NCI-H2107 treated with DMSO at 0.1 percent for 48 hours (cell line): ENCODE measurements at regions not wholly inside any gene's neighbourhood (a gene's known extent, or its start where the extent isn't known, plus 50 kb on each side); places are given as distances from the start of the nearest gene placed in this dataset.
"Not testable (repeated sequence)": the region's sequence is repeated elsewhere in the genome, so short reads cannot be mapped to it uniquely, and the experiment has no call there.

Experiments used
- DNase-seq: peaks from one replicate; lab custom pipeline; 2025; ENCODE audit not compliant: unreplicated experiment; lab: John Stamatoyannopoulos, UW

DNA sequence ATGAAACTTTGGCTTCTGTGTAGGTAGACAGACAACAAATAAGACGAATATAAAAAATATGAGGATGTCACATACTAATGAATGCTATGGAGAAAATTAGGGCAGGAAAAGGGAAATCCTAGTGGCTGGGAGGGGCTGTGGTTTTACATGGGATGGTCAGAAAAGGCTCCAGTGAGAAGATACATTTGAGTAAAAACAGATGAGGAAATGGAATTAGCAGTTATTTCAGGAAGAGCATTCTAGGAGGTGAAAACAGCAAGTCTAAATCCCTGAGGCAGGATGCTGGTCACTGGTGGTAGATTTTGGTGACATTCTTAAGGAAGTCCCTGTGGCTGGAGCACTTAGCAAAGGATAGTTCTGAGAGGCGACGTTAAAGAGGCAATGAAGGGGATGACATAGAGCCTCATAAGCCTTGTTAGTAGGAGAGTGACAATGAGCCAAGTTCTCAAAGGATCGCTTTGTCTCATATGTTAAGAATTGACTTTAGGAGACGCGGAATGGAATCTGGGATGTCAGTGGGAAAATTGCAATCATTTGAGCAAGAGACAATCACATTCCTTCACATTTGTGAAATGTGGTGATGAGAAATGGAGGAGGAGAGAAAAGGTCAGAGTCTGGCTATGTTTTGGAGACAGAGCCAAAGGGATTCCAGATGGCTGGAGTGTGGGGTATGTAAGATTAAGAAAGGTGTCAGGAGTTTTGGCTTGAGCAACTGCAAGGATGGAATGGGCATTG, 384.7 kb upstream of the FZD8 start:
- no peak for DNase-seq

DNA sequence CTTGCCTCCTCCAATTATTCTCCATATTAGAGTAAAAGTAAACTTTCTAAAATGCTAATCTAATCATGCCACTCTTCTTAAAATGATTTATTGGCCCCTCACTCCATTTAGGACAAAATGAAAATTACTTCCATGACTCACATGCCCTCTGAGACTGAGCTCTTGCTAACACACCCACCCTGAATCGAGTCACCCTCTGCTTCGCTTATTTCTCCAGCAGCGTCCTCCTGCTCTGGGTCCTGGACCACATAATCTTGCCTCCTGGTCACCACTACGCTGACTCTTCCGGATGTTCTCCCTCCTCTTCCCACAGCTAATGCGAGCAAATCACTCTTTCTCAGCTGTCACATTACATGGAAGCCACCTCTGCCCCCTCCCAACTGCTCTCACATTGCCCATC, 384.0 kb upstream of the FZD8 start:
- DNase-seq = no peak

DNA sequence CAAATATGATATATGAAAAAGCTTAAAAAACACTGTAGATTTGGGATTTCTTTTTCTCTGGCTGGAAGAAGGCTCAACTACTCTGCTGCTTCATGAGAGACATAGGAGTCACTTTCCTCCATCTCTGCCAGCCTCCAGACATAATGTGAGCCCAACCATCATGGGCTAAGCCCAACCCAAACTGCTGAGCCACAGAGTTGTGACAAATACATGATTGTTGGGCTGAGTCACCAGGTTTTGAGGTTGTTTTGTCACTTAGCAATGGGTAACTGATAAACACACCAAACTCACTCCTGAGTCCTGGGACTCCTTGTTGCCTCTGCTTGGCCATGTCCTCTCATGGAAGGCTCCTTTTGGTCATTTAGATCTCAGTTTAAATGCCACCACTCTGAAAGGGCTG, 381.8 kb upstream of the FZD8 start:
- DNase-seq = no peak

DNA sequence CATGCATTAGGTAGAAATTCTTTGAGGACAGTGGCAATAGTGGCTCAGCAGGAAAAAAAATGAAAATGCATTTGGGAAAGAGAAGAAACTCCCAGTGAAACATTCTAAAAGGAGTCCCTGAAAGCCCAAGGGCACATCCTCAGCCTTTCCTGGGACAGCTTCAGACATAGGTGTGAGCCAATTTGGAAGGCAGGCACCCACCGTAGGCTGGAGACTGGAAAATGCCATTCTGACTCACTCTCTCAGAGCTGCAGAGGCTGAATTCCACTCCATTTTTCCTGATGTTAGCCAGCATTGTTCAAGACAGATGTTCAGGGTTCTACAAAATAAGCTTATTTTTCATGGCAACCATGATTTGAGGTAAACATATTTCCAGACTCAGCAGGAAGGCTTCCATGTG, 379.0 kb upstream of the FZD8 start:
- no peak for DNase-seq

DNA sequence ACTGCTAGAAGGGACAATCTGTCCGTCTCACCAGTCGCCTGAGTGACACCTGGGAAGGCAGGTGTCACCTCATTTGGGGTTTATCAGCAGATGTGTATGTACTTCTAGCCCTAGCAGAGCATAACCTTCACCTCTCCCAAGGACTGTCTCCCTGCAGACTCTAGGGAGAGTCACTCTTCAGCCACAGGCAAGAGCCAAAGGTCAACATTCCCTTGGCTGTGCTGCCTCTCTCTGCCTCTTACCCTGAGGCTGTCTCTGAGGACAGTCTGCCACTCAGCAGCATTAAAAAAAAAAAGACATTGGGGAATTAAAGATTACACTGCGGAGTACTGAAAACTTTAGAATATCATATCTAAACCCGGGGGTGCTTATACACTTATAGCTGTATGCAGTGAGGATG, 377.7 kb upstream of the FZD8 start:
- no peak for DNase-seq

DNA sequence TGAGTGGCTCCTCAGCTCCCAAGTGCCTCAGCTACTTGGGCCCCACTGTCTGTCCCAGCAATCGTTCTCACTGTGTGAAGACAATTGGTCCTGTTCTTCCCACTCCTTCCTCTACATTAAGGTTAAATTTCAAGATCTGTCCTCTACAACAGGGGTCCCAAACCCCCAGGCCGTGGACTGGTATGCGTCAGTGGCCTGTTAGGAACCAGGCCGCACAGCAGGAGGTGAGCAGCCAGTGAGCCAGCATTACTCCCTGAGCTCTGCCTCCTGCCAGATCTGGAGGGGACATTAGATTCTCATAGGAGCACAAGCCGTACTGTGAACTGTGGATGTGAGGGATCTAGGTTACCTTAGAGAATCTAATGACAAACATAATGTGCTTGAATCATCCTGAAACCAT, 376.9 kb upstream of the FZD8 start:
- DNase-seq = no peak

DNA sequence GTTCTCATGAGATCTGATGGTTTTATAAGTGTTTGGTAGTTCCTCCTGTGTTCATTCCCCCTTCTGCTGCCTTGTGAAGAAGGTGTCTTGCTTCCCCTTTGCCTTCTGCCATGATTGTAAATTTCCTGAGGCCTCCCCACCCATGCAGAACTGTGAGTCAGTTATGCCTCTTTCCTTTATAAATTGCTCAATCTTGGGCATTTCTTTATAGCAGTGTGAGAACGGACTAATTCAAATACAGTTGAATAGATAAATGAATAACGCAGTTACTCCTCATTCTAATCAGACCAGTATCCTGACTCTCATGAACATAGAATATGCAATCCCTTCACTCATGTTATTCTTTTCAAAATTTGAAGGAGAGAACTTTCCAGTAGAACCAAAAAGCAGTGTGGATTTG, 375.0 kb upstream of the FZD8 start:
- DNase-seq = no peak

DNA sequence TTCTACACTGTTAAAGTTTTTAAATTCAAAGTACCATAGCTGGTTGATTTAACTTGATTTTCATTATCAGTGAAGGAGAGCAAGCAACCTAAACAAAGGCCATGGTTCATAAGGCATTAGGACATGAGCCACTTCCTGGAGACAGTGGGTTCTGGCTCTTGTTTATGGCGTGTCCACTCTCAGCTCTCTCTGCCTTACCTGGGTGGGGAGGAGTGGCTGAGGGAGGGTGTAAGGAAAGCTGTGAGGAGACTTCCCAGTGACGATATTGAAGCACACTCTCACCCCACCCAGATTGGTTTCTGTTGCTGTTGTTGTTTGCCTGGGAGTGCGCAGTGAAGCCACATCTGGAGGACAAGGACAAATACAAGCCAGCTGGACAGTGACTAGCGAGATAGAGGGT, 365.3 kb upstream of the FZD8 start:
- DNase-seq = no peak

DNA sequence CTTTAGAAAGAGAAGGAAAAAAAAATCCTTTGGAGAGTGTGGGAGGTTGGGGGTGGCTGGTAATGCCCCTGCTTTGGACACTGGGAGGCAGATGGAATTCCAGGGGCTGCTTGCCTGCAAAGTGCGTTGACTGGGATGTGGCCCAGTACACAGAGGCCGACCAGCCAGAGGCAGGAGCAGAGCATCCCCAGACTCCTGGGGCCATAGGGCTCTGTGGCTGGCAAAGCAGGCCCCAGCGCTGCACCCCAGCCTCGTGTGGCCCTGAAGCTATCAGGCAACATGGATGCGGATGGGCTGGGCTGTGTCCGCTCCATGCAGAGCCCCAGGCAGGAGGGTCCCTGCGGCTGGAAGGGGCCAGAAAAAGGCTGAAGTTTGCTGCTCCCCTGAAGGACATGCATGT, 361.6 kb upstream of the FZD8 start:
- DNase-seq = no peak

DNA sequence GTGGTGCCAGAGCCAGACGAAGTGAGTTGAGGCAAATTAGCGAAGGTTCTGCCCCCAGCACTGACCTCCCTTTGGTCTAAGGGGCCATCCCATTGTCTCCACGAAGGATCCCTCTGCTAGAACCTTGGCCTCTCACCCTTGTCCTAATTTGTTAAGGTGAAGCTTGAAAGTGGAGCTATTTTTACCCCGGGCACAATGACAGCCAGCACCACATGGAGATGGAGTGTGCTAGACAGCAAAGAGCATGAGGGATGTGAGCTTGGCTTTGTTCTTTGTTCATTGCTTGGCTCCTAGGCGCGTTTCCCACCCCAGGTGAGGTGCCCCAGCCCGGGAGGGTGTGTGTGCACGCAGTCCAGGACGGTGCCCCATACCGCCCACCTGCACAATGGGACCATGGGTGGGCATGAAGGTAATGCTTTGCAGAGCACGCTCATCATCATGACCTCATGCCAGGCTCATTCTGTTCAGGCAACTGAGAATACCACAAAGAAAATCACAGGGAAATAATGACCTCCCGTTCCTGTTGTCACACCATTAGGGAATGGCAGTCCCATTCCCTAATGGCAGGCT, 361.0 kb upstream of the FZD8 start:
- no peak for DNase-seq

DNA sequence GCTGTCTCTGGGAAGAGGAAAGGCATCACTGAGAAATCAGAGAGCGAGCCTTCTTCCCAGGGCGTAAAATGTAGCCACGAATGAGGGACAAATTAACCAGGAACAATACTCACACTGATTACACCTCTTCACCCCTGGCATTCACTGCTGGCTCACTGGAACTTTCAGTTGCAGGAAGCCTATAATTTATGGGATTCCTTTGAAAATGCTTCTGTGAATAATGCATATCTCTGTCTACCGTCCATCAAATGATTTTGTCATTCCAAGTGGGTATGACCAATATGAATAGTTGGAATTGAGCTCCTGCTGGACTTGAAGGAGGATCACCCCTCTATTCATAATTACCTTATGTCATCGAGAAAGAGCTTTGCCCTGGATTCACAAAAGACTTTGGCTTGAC, 360.3 kb upstream of the FZD8 start:
- DNase-seq = no peak

DNA sequence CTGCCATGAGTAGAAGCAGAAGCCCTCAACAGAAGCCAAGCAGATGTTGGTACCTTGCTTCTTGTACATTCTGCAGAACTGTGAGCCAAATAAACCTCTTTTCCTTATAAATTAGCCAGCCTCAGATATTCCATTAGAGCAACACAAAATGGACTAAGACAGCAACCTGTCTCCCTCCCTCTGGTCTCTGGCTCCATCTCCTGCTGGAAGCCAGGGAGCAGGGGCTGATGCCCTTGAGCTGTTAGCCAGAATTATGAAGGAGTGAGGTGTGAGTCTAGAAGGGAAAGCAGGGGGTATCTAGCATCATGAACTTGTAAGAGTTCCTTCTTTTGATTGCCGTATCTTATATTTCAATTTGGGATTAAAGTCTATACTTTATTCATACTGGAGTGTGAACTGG, 358.7 kb upstream of the FZD8 start:
- not testable (repeated sequence) for DNase-seq

DNA sequence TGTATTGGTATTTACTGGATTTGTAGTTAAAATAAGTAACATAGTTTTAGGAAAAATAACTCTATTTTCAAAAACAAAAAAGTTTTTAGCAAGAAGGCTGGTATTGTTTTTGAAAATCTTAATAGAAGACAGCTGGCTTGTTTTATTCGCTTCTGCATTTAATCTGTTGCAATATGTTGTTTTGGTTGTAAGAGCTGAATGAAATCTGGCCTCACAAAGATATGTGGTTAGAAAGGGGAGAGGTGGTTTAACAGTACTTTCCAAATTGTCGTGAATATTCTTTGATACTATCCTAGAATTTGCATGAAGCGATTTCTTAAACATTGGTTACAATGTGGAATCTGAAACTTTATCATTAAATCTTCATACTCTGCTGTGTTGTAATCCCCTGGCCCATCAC, 355.9 kb upstream of the FZD8 start:
- DNase-seq = no peak

DNA sequence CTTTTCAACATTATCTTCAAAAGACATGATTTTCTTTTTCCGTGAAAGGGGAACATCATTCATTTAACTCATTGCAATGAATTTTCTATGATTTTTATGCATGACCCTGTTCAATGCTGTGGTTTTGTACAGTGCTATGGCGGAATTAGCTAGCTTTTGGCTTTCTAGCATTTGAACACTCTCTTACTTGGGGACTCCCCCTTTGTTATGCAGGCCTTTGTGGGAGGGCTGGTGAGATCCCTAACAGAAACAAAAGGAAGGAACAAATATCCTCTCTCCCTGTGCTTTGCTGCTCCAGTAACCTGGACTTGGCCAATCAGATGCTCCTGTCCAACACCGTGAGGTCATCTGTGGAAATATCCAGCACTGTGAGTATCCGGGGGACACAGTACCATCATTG, 353.4 kb upstream of the FZD8 start:
- DNase-seq = no peak

DNA sequence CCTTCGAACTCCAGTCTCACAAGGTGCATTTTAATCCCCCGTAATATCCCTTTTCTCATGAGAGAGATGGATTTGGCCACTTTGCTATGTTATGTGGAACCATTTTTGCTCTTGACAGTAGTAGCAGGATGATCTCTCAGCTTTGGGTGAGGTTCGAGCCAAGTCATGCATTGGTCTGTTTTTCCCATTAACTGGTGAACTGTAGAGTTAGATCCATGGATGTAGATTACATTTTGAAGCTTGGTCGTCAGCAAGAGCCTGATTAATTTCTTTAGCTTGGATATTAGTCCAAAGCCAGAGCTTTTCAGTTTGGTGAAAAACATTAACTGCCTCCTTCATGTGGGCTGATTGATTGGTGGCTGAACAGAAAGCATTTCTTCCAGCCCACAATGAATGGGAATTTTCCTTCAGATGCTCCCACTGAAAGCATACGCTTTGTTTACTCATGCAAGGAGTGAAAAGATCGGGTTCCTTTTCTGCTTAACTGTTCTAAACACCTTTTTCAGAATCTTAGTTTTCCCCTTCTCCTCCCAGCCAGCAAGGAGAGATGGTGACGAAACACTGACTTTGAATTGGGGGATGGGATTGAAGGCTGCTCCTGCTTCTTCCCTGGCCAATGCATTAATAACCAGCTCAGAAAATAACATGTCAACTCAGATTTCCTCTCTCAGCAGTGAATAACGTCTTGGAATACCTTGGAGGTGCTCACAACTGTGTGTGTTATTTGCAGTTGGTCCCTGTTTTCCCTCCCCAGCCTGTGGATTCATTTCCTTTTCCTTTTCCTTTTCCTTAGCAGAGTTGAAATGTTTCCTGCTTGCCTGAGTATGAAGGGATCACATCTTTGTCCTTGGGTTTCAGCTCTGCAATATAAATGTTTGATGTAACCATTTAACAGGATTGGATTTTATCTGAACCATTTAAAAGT, 351.8 kb upstream of the FZD8 start:
- DNase-seq = no peak

DNA sequence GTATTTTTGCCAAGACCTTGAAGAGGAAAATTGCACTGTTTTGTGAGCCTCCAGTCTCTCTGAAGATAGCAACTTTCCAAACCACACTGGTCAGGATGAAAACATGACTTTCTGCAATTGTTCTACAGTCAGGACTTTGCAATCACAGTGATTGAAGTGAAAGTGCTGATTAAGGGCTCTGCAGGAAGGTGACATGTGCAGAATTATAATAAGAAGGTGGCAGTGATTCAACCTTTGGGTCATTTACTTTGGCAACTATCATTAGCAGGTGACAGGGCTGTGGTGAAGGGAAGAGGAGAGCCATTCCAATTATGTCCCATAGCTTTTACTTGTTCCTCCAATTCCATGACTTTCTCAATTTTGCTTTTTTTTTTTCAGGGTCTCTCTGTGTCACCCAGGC, 350.0 kb upstream of the FZD8 start:
- DNase-seq = no peak

DNA sequence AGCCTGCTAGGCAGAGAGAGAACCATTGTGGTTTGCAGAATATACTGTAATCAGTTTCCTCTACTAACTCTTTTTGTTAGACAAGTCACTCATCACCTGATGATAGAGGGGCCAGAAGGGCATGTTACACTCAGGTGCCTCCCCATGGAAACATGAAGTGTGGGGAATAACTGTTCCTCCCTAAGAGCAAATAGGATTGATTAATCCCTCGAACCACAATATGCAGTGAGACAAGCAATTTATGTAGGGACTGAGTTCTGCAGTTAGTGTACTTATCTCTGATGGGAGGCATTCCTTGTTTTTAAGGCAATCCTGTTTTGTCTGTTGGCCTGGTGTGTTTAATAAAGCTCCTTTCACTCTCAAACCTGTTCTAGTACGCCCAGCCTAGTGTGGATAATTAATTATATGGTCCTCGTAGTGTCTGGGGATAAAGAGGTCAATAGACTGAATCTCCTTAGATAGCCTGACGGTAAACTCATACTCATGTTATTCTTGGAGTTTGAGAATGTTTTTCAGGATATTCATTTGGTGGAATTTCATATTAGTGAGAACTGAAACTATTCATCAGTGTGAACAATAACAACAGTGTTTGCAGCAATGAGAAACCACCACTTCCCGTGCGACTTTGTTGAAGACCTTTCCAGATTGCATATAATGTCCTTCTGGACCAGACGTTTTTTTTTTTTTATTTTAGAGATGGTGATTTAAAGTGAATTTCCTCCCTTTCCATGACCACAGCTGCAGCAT, 344.8 kb upstream of the FZD8 start:
- no peak for DNase-seq

DNA sequence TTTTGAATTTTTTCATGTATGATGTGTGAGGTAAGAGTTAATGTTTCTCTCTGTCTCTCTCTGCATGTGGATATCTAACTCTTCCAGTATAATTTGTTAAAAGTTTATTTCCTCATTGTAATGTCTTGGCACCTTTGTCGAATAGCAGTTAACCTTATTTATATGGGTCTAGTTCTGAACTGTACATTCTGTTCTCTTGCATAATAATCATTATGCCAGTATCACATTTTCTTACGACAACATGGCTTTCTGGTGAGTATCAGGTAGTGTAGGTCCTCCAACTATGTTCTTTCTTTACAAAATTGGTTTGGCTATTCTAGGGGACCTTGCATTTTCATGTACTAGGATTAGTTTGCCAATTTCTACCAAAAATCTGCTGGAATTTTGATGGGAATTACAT, 337.0 kb upstream of the FZD8 start:
- no peak for DNase-seq

DNA sequence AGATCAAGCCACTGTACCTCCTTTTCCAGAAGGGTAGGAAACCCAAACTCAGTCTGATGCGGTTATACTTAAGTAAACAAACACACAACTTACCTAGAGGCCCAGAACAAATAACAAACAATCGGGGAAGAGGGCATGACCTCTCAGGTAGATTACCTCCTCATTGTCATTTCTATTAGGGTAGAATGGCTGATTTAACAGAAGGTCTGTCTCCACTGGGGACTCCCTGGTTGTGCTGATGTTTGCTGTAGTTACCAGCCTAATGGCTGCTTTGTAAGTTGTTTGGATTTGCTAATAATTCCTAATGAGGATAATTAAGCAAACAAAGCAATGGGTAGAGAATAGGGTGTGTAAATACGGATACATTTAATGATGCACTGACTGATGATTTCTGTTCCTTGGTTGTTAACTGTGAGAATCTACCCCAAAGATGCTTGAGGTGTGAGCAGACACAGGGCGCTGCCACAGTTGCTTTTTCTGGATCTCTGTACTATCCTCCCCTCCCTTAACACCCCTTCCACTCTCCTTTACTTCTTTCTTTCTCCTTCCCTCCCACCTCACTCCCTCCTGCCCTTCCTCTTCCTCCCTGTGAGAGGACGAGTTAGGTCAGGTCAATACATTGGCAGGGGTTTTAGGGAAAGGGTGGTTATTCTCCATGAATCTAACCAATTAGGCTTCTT, 332.0 kb upstream of the FZD8 start:
- DNase-seq = not testable (repeated sequence)

DNA sequence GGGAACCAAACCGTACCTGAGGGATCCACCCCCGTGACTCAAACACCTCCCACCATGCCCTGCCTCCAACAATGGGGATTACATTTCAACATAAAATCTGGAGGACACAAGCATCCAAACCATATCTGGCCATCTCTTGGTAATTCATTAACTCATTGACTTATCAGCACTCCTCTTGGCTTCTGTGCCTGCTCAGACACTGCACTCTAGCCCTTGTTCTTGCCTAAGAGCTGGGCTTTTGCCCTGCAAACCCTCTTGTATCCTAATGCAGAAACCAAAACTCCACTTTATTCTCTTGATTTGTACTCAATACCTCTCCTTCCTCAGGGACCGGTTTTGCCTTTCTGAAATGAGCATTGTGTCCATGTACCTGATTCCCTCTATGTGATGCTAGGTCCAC, 330.2 kb upstream of the FZD8 start:
- no peak for DNase-seq

DNA sequence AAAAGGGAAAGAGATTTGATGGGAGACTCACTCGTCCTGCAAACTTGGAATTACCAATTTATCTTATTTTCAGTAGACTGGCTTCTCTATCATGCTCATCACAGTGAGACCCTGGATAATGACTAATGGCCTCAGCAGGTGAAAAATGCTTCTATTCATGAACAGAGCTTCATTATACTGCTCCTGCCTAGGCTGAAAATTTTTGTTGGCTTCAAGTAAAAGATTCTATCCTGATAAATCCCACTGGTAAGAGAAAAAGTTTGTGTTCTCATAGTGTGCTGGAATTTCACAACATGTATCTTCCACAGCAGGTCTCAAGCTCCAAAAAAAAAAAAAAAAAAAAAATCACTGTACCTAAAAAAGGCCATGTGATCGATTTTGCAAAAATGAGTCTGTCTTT, 329.3 kb upstream of the FZD8 start:
- no peak for DNase-seq
